ENCODE measurements at regions not wholly inside any gene's neighbourhood (a gene's known extent, or its start where the extent isn't known, plus 50 kb on each side); places are given as distances from the start of the nearest gene placed in this dataset.
A peak's percentile ranks its signal among the peaks of the same experiment; 100 is the strongest.

DNA sequence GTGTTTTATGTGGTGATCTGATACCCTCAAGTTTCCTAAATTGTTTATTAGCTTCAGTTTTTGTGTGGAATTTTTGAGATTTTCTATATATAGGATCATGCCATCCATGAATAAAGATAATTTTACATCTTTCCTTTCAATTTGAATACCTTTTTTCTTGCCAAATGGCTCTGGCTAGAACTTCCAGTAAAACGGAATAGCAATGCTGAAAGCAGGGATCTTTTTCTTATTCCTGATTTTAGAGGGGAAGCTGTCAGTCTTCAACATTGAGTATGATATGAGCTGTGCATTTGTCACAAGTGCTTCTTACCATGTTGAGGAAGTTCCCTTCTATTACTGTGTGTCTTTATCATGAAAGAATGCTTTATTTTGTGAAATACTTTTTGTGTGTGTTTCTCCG is 618.8 kb downstream of the FGF9 start (continued):
- TF ChIP-seq REST (IDR thresholded peaks at IDR 0.05; ENCODE audit: unreplicated experiment) (no peak), ETS1 (IDR thresholded peaks at IDR 0.05) (no peak), STAT1 (IDR thresholded peaks at IDR 0.05; ENCODE audit: unreplicated experiment) (no peak), NANOG (IDR thresholded peaks at IDR 0.05; ENCODE audit: borderline replicate concordance) (no peak), ZNF331 (CRISPR knock-in tag; IDR thresholded peaks at IDR 0.05; ENCODE audit: low read depth) (no peak)

- Histone ChIP-seq H4K20me1 (replicated peaks; ENCODE audit: insufficient read depth) (no peaks in the 10 kb centered on the region), H3K36me3 (ENCODE audit: insufficient read depth) (peaks cover 7% of the 10 kb centered on the region; the same call in 1 of the 2 replicates), H3K27ac (ENCODE audit: low read depth) (no peak overlapping the region), H3K27me3 (ENCODE audit: insufficient read depth) (no peaks in the 10 kb centered on the region), H3K4me3 (no peak overlapping the region), H2AFZ (no peak overlapping the region), H3K79me2 (replicated peaks; ENCODE audit: insufficient read depth) (no peaks in the 10 kb centered on the region), H3K4me1 (ENCODE audit: insufficient read depth) (no peaks in the 10 kb centered on the region), H3F3A (replicated peaks; ENCODE audit: low read depth) (no peaks in the 10 kb centered on the region), H3K9me2 (ENCODE audit: insufficient read depth) (no peaks in the 10 kb centered on the region), H3K4me2 (no peak overlapping the region)
- TF ChIP-seq, protein P1, sequence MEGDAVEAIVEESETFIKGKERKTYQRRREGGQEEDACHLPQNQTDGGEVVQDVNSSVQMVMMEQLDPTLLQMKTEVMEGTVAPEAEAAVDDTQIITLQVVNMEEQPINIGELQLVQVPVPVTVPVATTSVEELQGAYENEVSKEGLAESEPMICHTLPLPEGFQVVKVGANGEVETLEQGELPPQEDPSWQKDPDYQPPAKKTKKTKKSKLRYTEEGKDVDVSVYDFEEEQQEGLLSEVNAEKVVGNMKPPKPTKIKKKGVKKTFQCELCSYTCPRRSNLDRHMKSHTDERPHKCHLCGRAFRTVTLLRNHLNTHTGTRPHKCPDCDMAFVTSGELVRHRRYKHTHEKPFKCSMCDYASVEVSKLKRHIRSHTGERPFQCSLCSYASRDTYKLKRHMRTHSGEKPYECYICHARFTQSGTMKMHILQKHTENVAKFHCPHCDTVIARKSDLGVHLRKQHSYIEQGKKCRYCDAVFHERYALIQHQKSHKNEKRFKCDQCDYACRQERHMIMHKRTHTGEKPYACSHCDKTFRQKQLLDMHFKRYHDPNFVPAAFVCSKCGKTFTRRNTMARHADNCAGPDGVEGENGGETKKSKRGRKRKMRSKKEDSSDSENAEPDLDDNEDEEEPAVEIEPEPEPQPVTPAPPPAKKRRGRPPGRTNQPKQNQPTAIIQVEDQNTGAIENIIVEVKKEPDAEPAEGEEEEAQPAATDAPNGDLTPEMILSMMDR (conservative IDR thresholded peaks at IDR 0.05; ENCODE audit: low read depth in 2 of 2): peak; percentile 47 to 57
- no peak for TF ChIP-seq NANOG (IDR thresholded peaks at IDR 0.05; ENCODE audit: borderline replicate concordance)
- no peak overlapping the region for H3K4me3 Mint-ChIP-seq
- H3K27me3 Mint-ChIP-seq (ENCODE audit: insufficient read depth, low read depth, poor library complexity): no peaks in the 10 kb centered on the region
- peak; percentile 48 for DNase-seq (ENCODE audit: low spot score)
- ATAC-seq: no peak
- peaks cover 34% of the 10 kb centered on the region for H3K9me3 Mint-ChIP-seq
- peaks cover 27% of the 10 kb centered on the region for H3K36me3 Mint-ChIP-seq (ENCODE audit: low read depth)
- no peak overlapping the region for H3K27ac Mint-ChIP-seq
- H3K4me1 Mint-ChIP-seq: no peaks in the 10 kb centered on the region
These were observed 627.7 kb downstream of the FGF9 start for GRCh38 chr13:22298530-22298929.

Data from GM23338 (cell line).